ENCODE measurements at regions not wholly inside any gene's neighbourhood (a gene's known extent, or its start where the extent isn't known, plus 50 kb on each side); places are given as distances from the start of the nearest gene placed in this dataset.
"Not testable (repeated sequence)": the region's sequence is repeated elsewhere in the genome, so short reads cannot be mapped to it uniquely, and the experiment has no call there.

DNA sequence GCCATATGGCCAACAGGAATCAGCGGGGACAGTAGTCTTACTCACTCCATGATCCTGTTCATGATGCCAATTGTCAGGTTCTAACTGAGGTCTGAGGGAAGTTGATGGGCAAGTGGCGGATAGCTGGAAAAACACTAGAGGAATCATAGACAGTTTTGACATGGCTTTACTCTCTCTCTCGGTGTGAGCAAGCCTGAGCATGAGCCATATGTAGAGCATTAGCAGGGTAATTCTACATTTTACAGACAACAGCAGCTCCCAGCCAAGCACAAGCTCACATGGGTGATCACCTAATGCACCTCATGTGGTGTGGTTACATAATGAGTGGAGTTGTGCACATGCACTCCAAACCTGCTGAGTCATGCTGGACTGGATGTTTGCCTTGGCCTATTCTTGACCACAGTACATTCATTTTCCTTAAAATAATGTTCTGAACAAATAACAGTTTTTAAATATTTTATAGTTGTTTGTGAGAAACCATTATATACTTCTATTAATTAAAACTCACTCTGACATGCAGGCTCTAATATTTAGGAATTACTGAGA lies 429.2 kb downstream of the GPAT3 start:
- peaks cover 6% of the 10 kb centered on the region for H3K9me3 Mint-ChIP-seq
- no peaks in the 10 kb centered on the region for H3K4me1 Mint-ChIP-seq
- H3K4me3 Mint-ChIP-seq: no peak overlapping the region
- TF ChIP-seq, protein P1, sequence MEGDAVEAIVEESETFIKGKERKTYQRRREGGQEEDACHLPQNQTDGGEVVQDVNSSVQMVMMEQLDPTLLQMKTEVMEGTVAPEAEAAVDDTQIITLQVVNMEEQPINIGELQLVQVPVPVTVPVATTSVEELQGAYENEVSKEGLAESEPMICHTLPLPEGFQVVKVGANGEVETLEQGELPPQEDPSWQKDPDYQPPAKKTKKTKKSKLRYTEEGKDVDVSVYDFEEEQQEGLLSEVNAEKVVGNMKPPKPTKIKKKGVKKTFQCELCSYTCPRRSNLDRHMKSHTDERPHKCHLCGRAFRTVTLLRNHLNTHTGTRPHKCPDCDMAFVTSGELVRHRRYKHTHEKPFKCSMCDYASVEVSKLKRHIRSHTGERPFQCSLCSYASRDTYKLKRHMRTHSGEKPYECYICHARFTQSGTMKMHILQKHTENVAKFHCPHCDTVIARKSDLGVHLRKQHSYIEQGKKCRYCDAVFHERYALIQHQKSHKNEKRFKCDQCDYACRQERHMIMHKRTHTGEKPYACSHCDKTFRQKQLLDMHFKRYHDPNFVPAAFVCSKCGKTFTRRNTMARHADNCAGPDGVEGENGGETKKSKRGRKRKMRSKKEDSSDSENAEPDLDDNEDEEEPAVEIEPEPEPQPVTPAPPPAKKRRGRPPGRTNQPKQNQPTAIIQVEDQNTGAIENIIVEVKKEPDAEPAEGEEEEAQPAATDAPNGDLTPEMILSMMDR (IDR thresholded peaks at IDR 0.05; ENCODE audit: unreplicated experiment in 3 of 3): no peak
- H3K27me3 Mint-ChIP-seq (ENCODE audit: low read depth): no peaks in the 10 kb centered on the region
- H3K36me3 Mint-ChIP-seq (ENCODE audit: low read depth): no peaks in the 10 kb centered on the region
- H3K27ac Mint-ChIP-seq: no peak overlapping the region

DNA sequence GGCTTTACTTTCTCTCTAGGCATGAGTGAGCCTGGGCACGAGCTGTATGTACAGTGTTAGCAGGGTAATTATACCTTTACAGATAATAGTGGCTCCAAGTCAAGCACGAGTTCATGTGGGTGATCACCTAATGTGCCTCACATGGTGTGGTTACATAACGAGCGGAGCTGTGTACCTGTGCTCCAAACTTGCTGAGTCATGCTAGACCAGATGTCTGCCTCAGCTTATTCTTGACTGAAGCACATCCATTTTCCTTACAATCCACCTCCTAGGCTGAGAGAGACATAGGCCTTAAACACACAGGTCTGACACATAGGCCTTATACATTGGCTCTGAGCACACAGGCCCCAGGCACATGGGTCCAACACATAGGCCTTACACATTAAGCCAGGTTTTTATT lies 426.6 kb downstream of the GPAT3 start:
- Mint-ChIP-seq H3K36me3 (ENCODE audit: low read depth) (no peaks in the 10 kb centered on the region), H3K4me1 (no peaks in the 10 kb centered on the region), H3K27me3 (ENCODE audit: low read depth) (no peaks in the 10 kb centered on the region), H3K9me3 (peaks cover 12% of the 10 kb centered on the region), H3K27ac (no peak overlapping the region), H3K4me3 (no peak overlapping the region)
- TF ChIP-seq, protein P1 (IDR thresholded peaks at IDR 0.05; ENCODE audit: unreplicated experiment in 3 of 3): no peak

DNA sequence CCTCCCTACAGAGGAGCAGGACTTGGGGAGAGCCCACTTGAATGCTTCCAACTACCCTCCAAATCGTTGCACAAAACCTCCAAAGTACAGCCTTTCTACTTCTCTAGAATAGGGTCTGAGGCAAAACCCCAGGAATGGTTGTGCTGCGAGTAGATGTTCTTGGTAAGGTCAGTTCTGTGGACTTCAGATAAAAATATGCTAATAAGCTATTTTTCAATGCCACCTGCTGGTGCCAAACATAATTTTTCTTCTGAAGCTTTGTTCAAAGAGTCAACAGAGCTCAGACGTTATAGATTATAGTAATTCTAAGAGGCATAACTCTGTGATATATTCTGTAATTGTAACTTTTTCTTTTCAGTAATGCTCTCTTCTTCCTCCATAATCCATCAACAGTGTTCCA lies 425.7 kb downstream of the GPAT3 start:
- H3K9me3 Mint-ChIP-seq: peaks cover 19% of the 10 kb centered on the region

GRCh38 chr4:83959160-83959559 lies 423.3 kb downstream of the GPAT3 start:
- Mint-ChIP-seq H3K9me3 (peaks cover 16% of the 10 kb centered on the region), H3K36me3 (ENCODE audit: low read depth) (no peaks in the 10 kb centered on the region), H3K27ac (no peak overlapping the region), H3K4me1 (no peaks in the 10 kb centered on the region), H3K27me3 (ENCODE audit: low read depth) (peaks cover 5% of the 10 kb centered on the region), H3K4me3 (no peak overlapping the region)
- TF ChIP-seq, protein P1 (IDR thresholded peaks at IDR 0.05; ENCODE audit: unreplicated experiment in 3 of 3): no peak

More for the DNA sequence above, 425.7 kb downstream of the GPAT3 start:
- TF ChIP-seq, protein P1 (IDR thresholded peaks at IDR 0.05; ENCODE audit: unreplicated experiment in 3 of 3): no peak
- H3K4me1 Mint-ChIP-seq: no peaks in the 10 kb centered on the region
- H3K4me3 Mint-ChIP-seq: no peak overlapping the region
- no peak overlapping the region for H3K27ac Mint-ChIP-seq
- peaks cover 5% of the 10 kb centered on the region for H3K27me3 Mint-ChIP-seq (ENCODE audit: low read depth)
- H3K36me3 Mint-ChIP-seq (ENCODE audit: low read depth): no peaks in the 10 kb centered on the region

GRCh38 chr4:83947830-83948193 lies 411.9 kb downstream of the GPAT3 start:
- TF ChIP-seq, protein P1 (IDR thresholded peaks at IDR 0.05; ENCODE audit: unreplicated experiment in 3 of 3): no peak
- Mint-ChIP-seq H3K9me3 (peaks cover 2% of the 10 kb centered on the region), H3K36me3 (ENCODE audit: low read depth) (no peaks in the 10 kb centered on the region), H3K4me3 (no peak overlapping the region), H3K4me1 (peaks cover 6% of the 10 kb centered on the region), H3K27me3 (ENCODE audit: low read depth) (no peaks in the 10 kb centered on the region), H3K27ac (no peak overlapping the region)

DNA sequence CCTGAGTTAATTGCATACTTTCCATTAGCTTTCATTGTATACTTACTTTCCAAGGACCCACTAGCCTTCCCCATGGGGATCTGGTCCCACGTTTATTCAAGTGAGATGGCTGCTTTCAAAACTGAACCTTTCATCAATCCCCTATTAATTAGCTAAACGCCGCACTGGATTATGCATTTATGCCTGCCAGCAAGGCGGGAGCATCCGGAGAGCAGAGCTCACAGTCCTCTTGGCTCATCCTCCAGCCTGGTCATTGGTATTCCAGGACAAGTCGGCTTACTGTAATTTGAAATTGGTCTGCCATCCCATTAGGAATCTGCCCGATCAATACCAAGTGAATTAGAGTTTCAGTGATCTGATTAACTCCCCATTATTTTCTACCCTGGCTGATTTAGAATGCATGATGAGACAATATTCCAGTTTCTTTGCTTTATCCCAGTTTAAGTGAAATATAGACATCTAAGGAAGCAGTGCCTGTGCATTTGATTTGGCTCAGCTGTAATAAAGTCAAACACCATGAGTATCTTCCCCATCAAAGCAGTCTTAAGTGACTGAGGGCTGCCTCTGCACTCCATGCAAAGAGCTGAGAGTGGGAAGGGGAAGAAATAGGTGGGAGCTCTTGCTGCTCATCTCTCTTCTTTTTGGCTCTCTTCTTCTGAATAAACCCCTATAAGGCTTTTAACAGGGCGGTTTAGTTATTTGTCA lies 411.4 kb downstream of the GPAT3 start:
- no peaks in the 10 kb centered on the region for H3K36me3 Mint-ChIP-seq (ENCODE audit: low read depth)
- TF ChIP-seq, protein P1 (IDR thresholded peaks at IDR 0.05; ENCODE audit: unreplicated experiment in 3 of 3): no peak
- H3K4me1 Mint-ChIP-seq: peaks cover 6% of the 10 kb centered on the region
- no peaks in the 10 kb centered on the region for H3K27me3 Mint-ChIP-seq (ENCODE audit: low read depth)
- H3K9me3 Mint-ChIP-seq: peaks cover 3% of the 10 kb centered on the region
- no peak overlapping the region for H3K4me3 Mint-ChIP-seq
- no peak overlapping the region for H3K27ac Mint-ChIP-seq

DNA sequence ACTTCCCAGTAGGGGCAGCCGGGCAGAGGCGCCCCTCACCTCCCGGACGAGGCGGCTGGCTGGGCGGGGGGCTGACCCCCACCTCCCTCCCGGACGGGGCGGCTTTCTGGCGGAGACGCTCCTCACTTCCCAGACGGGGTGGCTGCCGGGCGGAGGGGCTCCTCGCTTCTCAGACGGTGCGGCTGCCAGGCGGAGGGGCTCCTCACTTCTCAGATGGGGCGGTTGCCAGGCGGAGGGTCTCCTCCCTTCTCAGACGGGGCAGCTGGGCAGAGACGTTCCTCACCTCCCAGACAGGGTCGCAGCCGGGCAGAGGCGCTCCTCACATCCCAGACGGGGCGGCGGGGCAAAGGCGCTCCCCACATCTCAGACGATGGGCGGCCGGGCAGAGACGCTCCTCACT lies 407.8 kb downstream of the GPAT3 start:
- not testable (repeated sequence) for H3K9me3 Mint-ChIP-seq; H3K36me3 Mint-ChIP-seq (ENCODE audit: low read depth); H3K27me3 Mint-ChIP-seq (ENCODE audit: low read depth); H3K4me1 Mint-ChIP-seq; H3K27ac Mint-ChIP-seq; H3K4me3 Mint-ChIP-seq
